AG04449 (cell line): ENCODE measurements at regions not wholly inside any gene's neighbourhood (a gene's known extent, or its start where the extent isn't known, plus 50 kb on each side); places are given as distances from the start of the nearest gene placed in this dataset.

ENCODE experiments used
- CTCF ChIA-PET: fragments of 350-600 bp; formaldehyde crosslinking; extraction: SDS; loops from one replicate; lab custom pipeline; 2021; ENCODE audit warnings: antibody characterized with exemption; lab: Yijun Ruan, JAX
- POLR2A ChIA-PET: fragments of 400-600, 350-600 bp; formaldehyde crosslinking; extraction: SDS; loops from one replicate; lab custom pipeline; 2020; ENCODE audit warnings: antibody characterized with exemption, inconsistent platforms; lab: Yijun Ruan, JAX
- DNase-seq: peaks from one replicate; pipeline ENCODE4 v3.0.0-alpha.2; 2010; ENCODE audit warnings: low read depth, low spot score
- H3K4me3 ChIP-seq: 2 replicates; pipeline ENCODE4 v1.5.1; 2011; ENCODE audit warnings: low read depth, mild to moderate bottlenecking, control low read depth, low read length
- CTCF ChIP-seq: IDR thresholded peaks from one replicate; pipeline ENCODE4 v1.5.1; 2011; ENCODE audit warnings: mild to moderate bottlenecking, moderate library complexity, low read length, control low read depth, inconsistent platforms; ENCODE audit not compliant: insufficient read depth; ENCODE audit errors: missing control alignments

GRCh38 chr13:111650626-111651025, 330.2 kb downstream of the TEX29 start:
- POLR2A ChIA-PET, result no interaction called here
- TF ChIP-seq CTCF, result no peak
- CTCF ChIA-PET, result no interaction called here
- H3K4me3 ChIP-seq, result no peak overlapping the region
- no peak for DNase-seq

- no peak overlapping the region for H3K4me3 ChIP-seq
- TF ChIP-seq CTCF, result no peak
- no peak for DNase-seq
- ChIA-PET CTCF (no interaction called here), POLR2A (no interaction called here)
Measured at GRCh38 chr13:111652676-111653075, 332.2 kb downstream of the TEX29 start.

GRCh38 chr13:111654531-111654930, 334.1 kb downstream of the TEX29 start:
- CTCF ChIA-PET, result no interaction called here
- no peak overlapping the region for H3K4me3 ChIP-seq
- no peak for DNase-seq
- no peak for TF ChIP-seq CTCF
- POLR2A ChIA-PET, result no interaction called here

- POLR2A ChIA-PET, result no interaction called here
- TF ChIP-seq CTCF, result no peak
- no peak overlapping the region for H3K4me3 ChIP-seq
- CTCF ChIA-PET, result no interaction called here
- DNase-seq, result no peak
Measured at GRCh38 chr13:111656439-111656838, 336.0 kb downstream of the TEX29 start.

- ChIA-PET CTCF (no interaction called here), POLR2A (no interaction called here)
- TF ChIP-seq CTCF, result no peak
- no peak overlapping the region for H3K4me3 ChIP-seq
- DNase-seq, result no peak
Measured at GRCh38 chr13:111657013-111657412, 336.6 kb downstream of the TEX29 start.

GRCh38 chr13:111658145-111659100, 338.0 kb downstream of the TEX29 start:
- no peak overlapping the region for H3K4me3 ChIP-seq
- no peak for TF ChIP-seq CTCF
- no peak for DNase-seq
- CTCF ChIA-PET, result no interaction called here
- POLR2A ChIA-PET, result no interaction called here
